H1 (cell line): ENCODE measurements at regions not wholly inside any gene's neighbourhood (a gene's known extent, or its start where the extent isn't known, plus 50 kb on each side); places are given as distances from the start of the nearest gene placed in this dataset.

Experiments
- CTCF ChIA-PET: fragments of 300-600 bp; sonication (Branson Sonifier 250); formaldehyde crosslinking; loops from one replicate; lab custom pipeline; 2021; ENCODE audit not compliant: partially characterized antibody; lab: Charles Lee
- POLR2A ChIA-PET: fragments of 300-600 bp; sonication (Branson Sonifier 250); formaldehyde crosslinking; loops from one replicate; lab custom pipeline; 2021; ENCODE audit warnings: inconsistent platforms; ENCODE audit not compliant: partially characterized antibody; lab: Charles Lee
- DNase-seq, 2 experiments: peaks; one replicate each; pipeline versions ENCODE4 v3.0.0 to v3.0.0-alpha.2; 2010 to 2022; ENCODE audit warnings: low spot score in 2 of 2, low read depth in 1 of 2, mixed read lengths in 1 of 2
- FAIRE-seq: peaks from 2 replicates; lab custom pipeline; 2011; peaks lifted over from hg19 to GRCh38; lab: Jason Lieb, UNC
- H2AFZ ChIP-seq: 2 replicates; pipeline ENCODE4 v1.8.1; 2012; ENCODE audit warnings: low read length, inconsistent platforms
- H2AK5ac ChIP-seq: 2 replicates; pipeline ENCODE4 v1.6.1; 2013; ENCODE audit warnings: low read depth, low read length
- H2BK120ac ChIP-seq: replicated peaks from 2 replicates; pipeline ENCODE3; 2013; ENCODE audit warnings: low read depth, low read length, inconsistent platforms
- H2BK12ac ChIP-seq: 2 replicates; pipeline ENCODE4 v1.6.1; 2013; ENCODE audit warnings: low read depth, low read length
- H2BK15ac ChIP-seq: 2 replicates; pipeline ENCODE4 v1.6.1; 2013; ENCODE audit warnings: low read length
- H2BK20ac ChIP-seq: 2 replicates; pipeline ENCODE4 v1.6.1; 2013; ENCODE audit warnings: low read length
- H2BK5ac ChIP-seq: 2 replicates; pipeline ENCODE4 v1.6.1; 2013; ENCODE audit warnings: low read depth, low read length
- H3K14ac ChIP-seq: 2 replicates; pipeline ENCODE4 v1.6.1; 2013; ENCODE audit warnings: inconsistent platforms; ENCODE audit not compliant: insufficient read length
- H3K18ac ChIP-seq: 2 replicates; pipeline ENCODE4 v1.6.1; 2013; ENCODE audit warnings: low read length; ENCODE audit errors: extremely low read depth
- H3K23ac ChIP-seq: 2 replicates; pipeline ENCODE4 v1.6.1; 2013; ENCODE audit warnings: inconsistent platforms; ENCODE audit not compliant: insufficient read length
- H3K23me2 ChIP-seq: 2 replicates; pipeline ENCODE4 v1.6.1; 2013; ENCODE audit warnings: low read depth, low read length
- H3K27ac ChIP-seq: 2 replicates; pipeline ENCODE4 v1.6.1; 2011; ENCODE audit warnings: low read depth, low read length, inconsistent platforms
- H3K27me3 ChIP-seq, 4 experiments: replicated peaks in 1 of 4; 1 replicate in 1 of 4; 2 replicates in 3 of 4; pipeline versions ENCODE4 v1.6.1 to v1.8.1; 2011 to 2013; ENCODE audit warnings: low read length in 3 of 4, mild to moderate bottlenecking in 3 of 4, inconsistent platforms in 2 of 4, mixed read lengths in 2 of 4, moderate library complexity in 1 of 4; ENCODE audit not compliant: control insufficient read depth in 3 of 4, insufficient read depth in 3 of 4; ENCODE audit errors: extremely low read depth in 1 of 4
- H3K36me3 ChIP-seq, 4 experiments: 2 replicates each; pipeline versions ENCODE4 v1.6.1 to v1.8.1; 2011 to 2013; ENCODE audit warnings: mild to moderate bottlenecking in 4 of 4, low read length in 3 of 4, moderate library complexity in 2 of 4, control low read depth in 1 of 4, inconsistent platforms in 1 of 4; ENCODE audit not compliant: insufficient read depth in 4 of 4, control insufficient read depth in 2 of 4
- H3K4ac ChIP-seq: replicated peaks from 2 replicates; pipeline ENCODE3; 2013; ENCODE audit warnings: low read length, low read depth, mixed read lengths, inconsistent platforms; ENCODE audit not compliant: insufficient read length
- H3K4me1 ChIP-seq, 4 experiments: replicated peaks in 1 of 4; 1 replicate in 1 of 4; 2 replicates in 3 of 4; pipeline versions ENCODE4 v1.6.1 to v1.8.1; 2011 to 2013; ENCODE audit warnings: low read length in 3 of 4, inconsistent platforms in 2 of 4, mixed read lengths in 1 of 4; ENCODE audit not compliant: insufficient read depth in 4 of 4, control insufficient read depth in 3 of 4
- H3K4me2 ChIP-seq, 2 experiments: 2 replicates each; pipeline versions ENCODE4 v1.6.1 to v1.8.1; 2011 to 2013; ENCODE audit warnings: low read depth in 2 of 2, low read length in 2 of 2, control low read depth in 1 of 2, inconsistent platforms in 1 of 2, mild to moderate bottlenecking in 1 of 2; ENCODE audit not compliant: insufficient read depth in 1 of 2
- H3K4me3 ChIP-seq, 4 experiments: fragments of 200-600, 300-600 bp in 1 of 4; sonication (generic), shearing (Covaris generic), sonication (Bioruptor Twin) in 1 of 4; 2 replicates each; pipeline versions ENCODE4 v1.5.1 to v1.8.1; 2011 to 2016; ENCODE audit warnings: low read length in 4 of 4, low read depth in 3 of 4, control low read depth in 2 of 4, inconsistent platforms in 2 of 4, mild to moderate bottlenecking in 2 of 4, mixed read lengths in 1 of 4, moderate library complexity in 1 of 4; ENCODE audit not compliant: insufficient read depth in 2 of 4; ENCODE audit errors: extremely low read depth in 1 of 4
- H3K56ac ChIP-seq: replicated peaks from 2 replicates; pipeline ENCODE3; 2013; ENCODE audit warnings: low read depth, mild to moderate bottlenecking, mixed read lengths, low read length, inconsistent platforms; ENCODE audit not compliant: insufficient read length
- H3K79me1 ChIP-seq: 2 replicates; pipeline ENCODE4 v1.6.1; 2013; ENCODE audit warnings: low read depth, low read length, control low read depth
- H3K79me2 ChIP-seq, 2 experiments: 2 replicates each; pipeline versions ENCODE4 v1.6.1 to v1.8.1; 2012 to 2013; ENCODE audit warnings: low read length in 2 of 2, mild to moderate bottlenecking in 2 of 2, inconsistent platforms in 1 of 2; ENCODE audit not compliant: insufficient read depth in 2 of 2, control insufficient read depth in 1 of 2
- H3K9ac ChIP-seq, 4 experiments: replicated peaks in 1 of 4; 1 replicate in 1 of 4; 2 replicates in 3 of 4; pipeline versions ENCODE4 v1.6.1 to v1.8.1; 2011 to 2013; ENCODE audit warnings: low read depth in 3 of 4, low read length in 3 of 4, control low read depth in 2 of 4, mild to moderate bottlenecking in 2 of 4, moderate library complexity in 2 of 4, inconsistent platforms in 1 of 4; ENCODE audit errors: extremely low read depth in 1 of 4
- H3K9me3 ChIP-seq, 2 experiments: 2 replicates each; pipeline versions ENCODE4 v1.6.1 to v1.8.1; 2012 to 2013; ENCODE audit warnings: mild to moderate bottlenecking in 2 of 2, moderate library complexity in 2 of 2, control low read depth in 1 of 2, inconsistent platforms in 1 of 2, low read depth in 1 of 2, low read length in 1 of 2, mixed read lengths in 1 of 2; ENCODE audit not compliant: insufficient read depth in 2 of 2
- H4K20me1 ChIP-seq, 2 experiments: replicated peaks in 1 of 2; 2 replicates each; pipeline versions ENCODE3 to v1.8.1; 2011 to 2013; ENCODE audit warnings: inconsistent platforms in 2 of 2, low read length in 2 of 2, mild to moderate bottlenecking in 1 of 2; ENCODE audit not compliant: insufficient read depth in 2 of 2, control insufficient read depth in 1 of 2
- H4K5ac ChIP-seq: 2 replicates; pipeline ENCODE4 v1.6.1; 2013; ENCODE audit warnings: low read length, low read depth, mixed read lengths, inconsistent platforms; ENCODE audit not compliant: insufficient read length
- H4K8ac ChIP-seq: 2 replicates; pipeline ENCODE4 v1.8.0; 2013; ENCODE audit warnings: mild to moderate bottlenecking, moderate library complexity, low read length, inconsistent platforms; ENCODE audit not compliant: insufficient read depth; ENCODE audit errors: extremely low read depth
- H4K91ac ChIP-seq: replicated peaks from 2 replicates; pipeline ENCODE3; 2013; ENCODE audit warnings: low read length, mixed read lengths, inconsistent platforms; ENCODE audit not compliant: insufficient read length
- BCL11A ChIP-seq, 2 experiments: IDR thresholded peaks; one replicate each; pipeline ENCODE4 v1.6.1; 2011; ENCODE audit warnings: low read depth in 2 of 2, low read length in 2 of 2, mild to moderate bottlenecking in 2 of 2
- CBX5 ChIP-seq: fragments of 300-800, 300-1000 bp; sonication (generic); IDR thresholded peaks from 2 replicates; pipeline ENCODE4 v1.7.1; 2016; ENCODE audit warnings: antibody characterized with exemption, low read length, low read depth
- CBX8 ChIP-seq: fragments of 300-800, 300-1000 bp; sonication (generic); IDR thresholded peaks from 2 replicates; pipeline ENCODE4 v1.7.1; 2016; ENCODE audit warnings: low read depth, low read length, borderline replicate concordance
- CEBPB ChIP-seq: IDR thresholded peaks from 2 replicates; pipeline ENCODE4 v1.6.1; 2012; ENCODE audit warnings: low read depth, low read length
- EGR1 ChIP-seq: IDR thresholded peaks from 2 replicates; pipeline ENCODE4 v1.6.1; 2011; ENCODE audit warnings: low read depth, low read length, borderline replicate concordance
- MAFK ChIP-seq: IDR thresholded peaks from 2 replicates; pipeline ENCODE4 v1.6.1; 2012; ENCODE audit warnings: low read depth, mild to moderate bottlenecking, improper control_type of control experiment, low read length
- PHF8 ChIP-seq: fragments of 200-600 bp; sonication (generic); conservative IDR thresholded peaks from 2 replicates; pipeline ENCODE4 v1.7.1; 2012; ENCODE audit warnings: low read depth, mild to moderate bottlenecking, inconsistent platforms, low read length, moderate library complexity
- SP1 ChIP-seq: IDR thresholded peaks from 2 replicates; pipeline ENCODE4 v1.6.1; 2011; ENCODE audit warnings: low read depth, low read length
- TBP ChIP-seq: IDR thresholded peaks from 2 replicates; pipeline ENCODE4 v1.6.1; 2011; ENCODE audit warnings: low read depth, low read length, improper control_type of control experiment
- TCF12 ChIP-seq: IDR thresholded peaks from 2 replicates; pipeline ENCODE4 v1.6.1; 2011; ENCODE audit warnings: low read depth, mild to moderate bottlenecking, low read length
- whole genome bisulfite sequencing, 2 experiments: shearing (Covaris generic) in 1 of 2; methylation state at CpG; one replicate each; pipeline versions ENCODE4 v1.1.6 to v1.1.7; 2013 to 2015; ENCODE audit warnings: low lambda C conversion rate in 2 of 2, mixed read lengths in 2 of 2, inconsistent platforms in 1 of 2, low coverage in 1 of 2, missing lambda C conversion rate in 1 of 2; ENCODE audit not compliant: insufficient replicate concordance in 2 of 2, insufficient coverage in 1 of 2, insufficient read length in 1 of 2; ENCODE audit errors: extremely low coverage in 1 of 2, missing lambda C conversion rate in 1 of 2; 5-methylcytosine and 5-hydroxymethylcytosine counted together
- TF ChIP-seq, protein P1 (sequence below): IDR thresholded peaks from 2 replicates; pipeline ENCODE4 v1.6.1; 2011; ENCODE audit warnings: low read depth, mild to moderate bottlenecking, low read length; ENCODE audit not compliant: insufficient read depth

DNA sequence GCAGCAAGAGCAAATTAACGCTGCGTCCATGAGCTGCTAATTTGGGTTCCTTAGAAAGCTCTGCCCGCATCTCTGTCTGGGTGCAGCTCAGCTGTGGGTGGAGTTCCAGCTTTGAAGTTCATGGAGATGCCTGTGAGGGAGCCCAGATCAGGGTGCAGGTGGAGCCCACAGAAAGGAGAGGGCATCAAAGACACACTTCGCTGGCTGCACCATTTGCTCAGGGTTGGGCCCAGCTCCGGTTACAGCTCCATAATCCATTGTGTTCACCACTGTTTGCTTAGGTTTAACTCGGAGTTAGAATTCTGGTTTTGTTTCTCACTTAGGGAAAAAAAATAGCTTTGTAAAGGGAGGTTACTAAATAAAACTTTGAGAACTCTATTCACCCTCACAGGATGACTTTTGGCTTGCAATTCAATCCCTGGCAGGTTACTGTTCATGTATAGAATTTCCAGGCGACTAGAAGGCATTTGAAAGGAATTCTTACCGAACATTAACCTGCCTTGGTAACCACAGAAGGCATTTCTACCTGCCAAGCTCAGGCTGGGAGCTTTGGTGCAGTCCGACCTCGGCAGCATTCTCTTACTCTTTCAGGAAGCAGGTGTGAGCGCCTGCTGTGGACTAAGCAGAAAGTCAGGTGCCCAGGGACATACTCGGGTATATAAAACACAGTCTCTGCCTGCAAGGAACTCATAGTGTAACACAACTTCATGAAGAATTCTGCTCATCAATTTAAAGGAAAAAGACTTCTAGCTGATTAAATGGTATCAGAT, 179.5 kb upstream of the RNF32 start:
- POLR2A ChIA-PET: no interaction called here

More for the DNA sequence above, 179.5 kb upstream of the RNF32 start:
- H3K23me2 ChIP-seq: no peaks in the 10 kb centered on the region
- H2BK5ac ChIP-seq: no peak overlapping the region
- no peaks in the 10 kb centered on the region for H3K79me2 ChIP-seq
- H3K9me3 ChIP-seq: no peaks in the 10 kb centered on the region
- H2BK12ac ChIP-seq: no peak overlapping the region
- H3K27me3 ChIP-seq: no peaks in the 10 kb centered on the region
- no peak overlapping the region for H2AFZ ChIP-seq
- no peak overlapping the region for H4K91ac ChIP-seq
- no peak overlapping the region for H2BK15ac ChIP-seq
- H2BK20ac ChIP-seq: no peak overlapping the region
- no peak overlapping the region for H3K27ac ChIP-seq
- WGBS, 2 experiments: 87% methylated on average over 12 of the region's 12 CpGs; no CpG with 5 or more reads in 1 of the 2 experiments
- no peak overlapping the region for H3K4me3 ChIP-seq
- H2BK120ac ChIP-seq: no peak overlapping the region
- no peak overlapping the region for H3K4ac ChIP-seq
- no peaks in the 10 kb centered on the region for H3K4me1 ChIP-seq
- no peak overlapping the region for H3K9ac ChIP-seq
- no peak overlapping the region for H2AK5ac ChIP-seq
- H4K20me1 ChIP-seq: no peaks in the 10 kb centered on the region
- no peak overlapping the region for H4K5ac ChIP-seq
- H3K18ac ChIP-seq: no peak overlapping the region
- H3K56ac ChIP-seq: no peak overlapping the region
- no peaks in the 10 kb centered on the region; a peak in 1 of 8 replicates for H3K36me3 ChIP-seq
- no peak overlapping the region for H3K14ac ChIP-seq
- no peaks in the 10 kb centered on the region for H3K79me1 ChIP-seq
- DNase-seq (no peak), FAIRE-seq (no peak)
- H4K8ac ChIP-seq: no peak overlapping the region
- no peak overlapping the region for H3K23ac ChIP-seq
- CTCF ChIA-PET: interaction anchor here (0.6 to 1.7 kb wide), 3 partner anchors 12 to 304 kb away, joined by 3 to 5 read pairs (median 3); no protein-coding TSS in a partner anchor
- no peak overlapping the region for H3K4me2 ChIP-seq
- no peak for TF ChIP-seq CEBPB
- TF ChIP-seq EGR1: no peak
- TF ChIP-seq TCF12: no peak
- TF ChIP-seq BCL11A (IDR thresholded peaks at IDR 0.05; ENCODE audit: low read depth in 2 of 2, low read length in 2 of 2): no peak
- no peak for TF ChIP-seq TBP
- TF ChIP-seq, protein P1, sequence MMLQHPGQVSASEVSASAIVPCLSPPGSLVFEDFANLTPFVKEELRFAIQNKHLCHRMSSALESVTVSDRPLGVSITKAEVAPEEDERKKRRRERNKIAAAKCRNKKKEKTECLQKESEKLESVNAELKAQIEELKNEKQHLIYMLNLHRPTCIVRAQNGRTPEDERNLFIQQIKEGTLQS: no peak
- no peak for TF ChIP-seq PHF8
- TF ChIP-seq CBX8: no peak
- no peak for TF ChIP-seq MAFK
- no peak for TF ChIP-seq SP1
- no peak for TF ChIP-seq CBX5
